ENCODE measurements at regions not wholly inside any gene's neighbourhood (a gene's known extent, or its start where the extent isn't known, plus 50 kb on each side); places are given as distances from the start of the nearest gene placed in this dataset.

GRCh38 chr18:68418226-68418868, 296.6 kb downstream of the TMX3 start:
- no peaks in the 10 kb centered on the region for H3K4me1 ChIP-seq
- no peak for DNase-seq
- peaks cover 15% of the 10 kb centered on the region for H3K9me3 ChIP-seq (replicated peaks)
- H3K4me3 ChIP-seq = no peak overlapping the region
- no peaks in the 10 kb centered on the region for H3K27me3 ChIP-seq (ENCODE audit: low read depth)
- H3K36me3 ChIP-seq = no peaks in the 10 kb centered on the region
- TF ChIP-seq CTCF (IDR thresholded peaks at IDR 0.05; ENCODE audit: borderline replicate concordance) = no peak
- H3K27ac ChIP-seq (replicated peaks) = no peak overlapping the region
- intact Hi-C loops (cut with micrococcal nuclease) = no loop called here

- intact Hi-C loops (cut with micrococcal nuclease) = no loop called here
- TF ChIP-seq CTCF (IDR thresholded peaks at IDR 0.05; ENCODE audit: borderline replicate concordance) = no peak
These were observed 297.1 kb downstream of the TMX3 start for GRCh38 chr18:68417826-68418225.

GRCh38 chr18:68417166-68417799, 297.6 kb downstream of the TMX3 start:
- peaks cover 7% of the 10 kb centered on the region for H3K9me3 ChIP-seq (replicated peaks)
- H3K27me3 ChIP-seq (ENCODE audit: low read depth) = no peaks in the 10 kb centered on the region
- no peaks in the 10 kb centered on the region for H3K4me1 ChIP-seq
- no peak overlapping the region for H3K4me3 ChIP-seq
- intact Hi-C loops (cut with micrococcal nuclease) = no loop called here
- H3K36me3 ChIP-seq = no peaks in the 10 kb centered on the region
- DNase-seq = no peak
- H3K27ac ChIP-seq (replicated peaks) = no peak overlapping the region
- no peak for TF ChIP-seq CTCF (IDR thresholded peaks at IDR 0.05; ENCODE audit: borderline replicate concordance)

More at GRCh38 chr18:68417826-68418225, 297.1 kb downstream of the TMX3 start:
- Histone ChIP-seq H3K9me3 (replicated peaks) (peaks cover 10% of the 10 kb centered on the region), H3K27ac (replicated peaks) (no peak overlapping the region), H3K36me3 (no peaks in the 10 kb centered on the region), H3K4me1 (no peaks in the 10 kb centered on the region), H3K4me3 (no peak overlapping the region), H3K27me3 (ENCODE audit: low read depth) (no peaks in the 10 kb centered on the region)
- no peak for DNase-seq

- intact Hi-C loops (cut with micrococcal nuclease) = no loop called here
- Histone ChIP-seq H3K27me3 (ENCODE audit: low read depth) (no peaks in the 10 kb centered on the region), H3K9me3 (replicated peaks) (no peaks in the 10 kb centered on the region), H3K4me3 (no peak overlapping the region), H3K4me1 (no peaks in the 10 kb centered on the region), H3K27ac (replicated peaks) (no peak overlapping the region), H3K36me3 (no peaks in the 10 kb centered on the region)
- no peak for TF ChIP-seq CTCF (IDR thresholded peaks at IDR 0.05; ENCODE audit: borderline replicate concordance)
- no peak for DNase-seq
These were observed 300.5 kb downstream of the TMX3 start for GRCh38 chr18:68414407-68414806.

GRCh38 chr18:68409576-68409975, 305.3 kb downstream of the TMX3 start:
- Histone ChIP-seq H3K4me3 (no peak overlapping the region), H3K4me1 (no peaks in the 10 kb centered on the region), H3K27ac (replicated peaks) (no peak overlapping the region), H3K36me3 (no peaks in the 10 kb centered on the region), H3K27me3 (ENCODE audit: low read depth) (no peaks in the 10 kb centered on the region), H3K9me3 (replicated peaks) (peaks cover 2% of the 10 kb centered on the region)
- DNase-seq = no peak
- no peak for TF ChIP-seq CTCF (IDR thresholded peaks at IDR 0.05; ENCODE audit: borderline replicate concordance)
- intact Hi-C loops (cut with micrococcal nuclease) = no loop called here
